ENCODE measurements at regions not wholly inside any gene's neighbourhood (a gene's known extent, or its start where the extent isn't known, plus 50 kb on each side); places are given as distances from the start of the nearest gene placed in this dataset.
"Not testable (repeated sequence)": the region's sequence is repeated elsewhere in the genome, so short reads cannot be mapped to it uniquely, and the experiment has no call there.

GRCh38 chr4:118539412-118540077, 145.6 kb upstream of the METTL14 start:
- DNase-seq (ENCODE audit: low read depth in 2 of 2), result peak; percentile 32 to 53
- peak; percentile 28 for TF ChIP-seq CTCF (IDR thresholded peaks at IDR 0.05; ENCODE audit: low read depth, low read length)
- not testable (repeated sequence) for H3K4me3 ChIP-seq (replicated peaks in 1 of 2; ENCODE audit: low read depth in 2 of 2, low read length in 2 of 2)

- not testable (repeated sequence) for H3K4me3 ChIP-seq (replicated peaks in 1 of 2; ENCODE audit: low read depth in 2 of 2, low read length in 2 of 2); DNase-seq (ENCODE audit: low read depth in 2 of 2)
These were observed 128.6 kb upstream of the METTL14 start for GRCh38 chr4:118556576-118556975.

DNA sequence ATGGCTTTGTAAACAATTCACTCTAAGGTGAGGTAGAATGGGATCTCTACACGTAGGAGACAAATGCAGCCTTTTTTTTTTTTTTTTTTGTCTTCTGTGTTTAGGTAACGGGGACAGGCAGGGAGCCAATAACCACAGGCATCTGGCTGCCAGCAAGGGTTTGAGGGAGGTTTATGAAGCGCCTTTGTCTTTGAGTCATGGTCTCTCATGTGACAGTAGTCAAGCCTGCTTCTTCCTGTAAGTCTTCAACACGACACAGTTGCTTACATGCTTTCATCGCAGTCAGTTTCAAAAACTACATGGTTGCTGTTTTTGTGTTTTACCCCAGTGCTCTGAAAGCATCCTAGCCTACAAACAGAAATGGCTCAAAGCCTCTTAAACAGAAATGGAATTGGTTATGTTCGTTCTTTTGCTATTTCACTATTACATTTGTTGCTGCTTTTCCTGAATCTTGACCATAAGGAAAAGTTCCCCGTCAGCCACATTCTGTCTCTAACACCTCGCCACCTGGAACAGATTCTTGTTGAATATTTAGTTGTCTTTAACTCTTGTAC, 127.8 kb upstream of the METTL14 start:
- no peak overlapping the region for H3K4me3 ChIP-seq (replicated peaks in 1 of 2; ENCODE audit: low read depth in 2 of 2, low read length in 2 of 2)
- peak; percentile 23 to 84 for DNase-seq (ENCODE audit: low read depth in 2 of 2)
- no peak for TF ChIP-seq CTCF (IDR thresholded peaks at IDR 0.05; ENCODE audit: low read depth, low read length)

GRCh38 chr4:118558188-118558587, 127.0 kb upstream of the METTL14 start:
- DNase-seq (ENCODE audit: low read depth in 2 of 2); H3K4me3 ChIP-seq (replicated peaks in 1 of 2; ENCODE audit: low read depth in 2 of 2, low read length in 2 of 2): not testable (repeated sequence)

DNA sequence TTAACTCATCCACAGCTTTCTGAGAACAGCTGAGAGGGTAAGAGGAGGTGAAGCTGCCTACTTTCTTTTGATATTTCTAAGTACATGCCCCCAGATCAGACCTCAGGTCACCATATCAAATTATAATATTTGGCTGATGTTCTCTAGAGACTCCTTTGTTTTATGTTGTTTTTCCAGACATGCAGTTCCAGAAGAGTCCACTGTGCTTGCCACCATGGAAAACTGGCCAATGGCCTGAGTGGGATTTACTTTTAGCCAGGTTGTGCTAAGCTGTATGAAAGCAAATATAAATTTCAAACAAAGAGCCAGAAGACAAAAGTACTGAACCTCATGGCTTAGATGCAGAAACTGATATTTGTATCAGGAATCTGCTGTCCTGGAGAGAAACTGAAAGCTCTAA, 123.6 kb upstream of the METTL14 start:
- H3K4me3 ChIP-seq (replicated peaks in 1 of 2; ENCODE audit: low read depth in 2 of 2, low read length in 2 of 2); DNase-seq (ENCODE audit: low read depth in 2 of 2): not testable (repeated sequence)

GRCh38 chr4:118566003-118566513, 119.1 kb upstream of the METTL14 start:
- not testable (repeated sequence) for H3K4me3 ChIP-seq (replicated peaks in 1 of 2; ENCODE audit: low read depth in 2 of 2, low read length in 2 of 2)
- peak; percentile 16 to 96 for DNase-seq (ENCODE audit: low read depth in 2 of 2)

DNA sequence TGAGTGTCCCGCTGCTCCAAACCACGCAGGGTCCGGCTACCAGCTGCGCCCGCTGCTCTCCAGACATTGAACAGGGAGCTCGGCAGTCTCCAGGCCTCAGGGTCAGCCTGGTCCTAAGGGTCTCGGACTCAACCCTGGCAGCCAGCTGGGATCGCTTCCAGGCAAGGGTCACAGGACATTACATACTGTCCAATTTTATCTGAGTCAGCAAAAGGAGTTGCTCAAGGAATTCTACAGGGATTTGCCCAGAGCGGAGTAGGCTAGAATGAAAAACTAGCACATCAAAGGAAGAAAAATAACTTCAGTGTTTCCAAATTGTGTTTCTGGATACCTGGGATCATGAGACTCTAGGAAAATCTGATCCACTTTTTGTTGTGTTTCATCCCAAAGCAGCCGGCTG, 112.2 kb upstream of the METTL14 start:
- not testable (repeated sequence) for H3K4me3 ChIP-seq (replicated peaks in 1 of 2; ENCODE audit: low read depth in 2 of 2, low read length in 2 of 2)
- peak in 1 of 2 donors; percentile 37 for DNase-seq (ENCODE audit: low read depth in 2 of 2)

DNA sequence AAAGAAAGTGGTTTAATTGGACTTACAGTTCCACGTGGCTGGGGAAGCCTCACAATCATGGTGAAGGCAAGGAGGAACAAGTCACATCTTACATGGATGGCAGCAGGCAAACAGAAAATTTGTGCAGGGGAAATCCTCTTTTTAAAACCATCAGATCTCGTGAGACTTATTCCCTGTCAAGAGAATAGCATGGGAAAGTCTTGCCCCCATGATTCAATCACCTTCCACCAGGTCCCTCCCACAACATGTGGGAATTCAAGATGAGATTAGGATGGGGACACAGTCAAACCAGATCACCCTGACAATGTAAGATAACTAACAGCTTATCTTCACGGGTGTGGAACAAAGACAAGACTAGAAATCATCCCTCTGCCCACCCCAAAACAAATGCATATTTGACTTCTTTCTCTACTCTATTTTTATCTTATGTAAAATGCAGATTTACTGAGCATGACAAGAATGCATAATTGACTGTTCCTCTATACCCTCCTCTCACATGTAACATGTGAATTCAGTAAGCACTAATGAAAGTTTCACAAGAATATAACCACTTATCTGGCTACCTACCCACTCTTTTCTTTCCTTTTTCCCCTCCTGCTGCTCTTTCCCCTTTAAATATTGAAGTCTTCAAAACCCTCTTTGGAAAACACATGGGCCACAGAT, 110.8 kb upstream of the METTL14 start:
- DNase-seq (ENCODE audit: low read depth in 2 of 2); H3K4me3 ChIP-seq (replicated peaks in 1 of 2; ENCODE audit: low read depth in 2 of 2, low read length in 2 of 2): not testable (repeated sequence)

GRCh38 chr4:118575057-118575456, 110.1 kb upstream of the METTL14 start:
- peak in 1 of 2 donors; percentile 54 for DNase-seq (ENCODE audit: low read depth in 2 of 2)
- H3K4me3 ChIP-seq (replicated peaks in 1 of 2; ENCODE audit: low read depth in 2 of 2, low read length in 2 of 2), result not testable (repeated sequence)

GRCh38 chr4:118575726-118576125, 109.5 kb upstream of the METTL14 start:
- DNase-seq (ENCODE audit: low read depth in 2 of 2), result not testable (repeated sequence)

DNA sequence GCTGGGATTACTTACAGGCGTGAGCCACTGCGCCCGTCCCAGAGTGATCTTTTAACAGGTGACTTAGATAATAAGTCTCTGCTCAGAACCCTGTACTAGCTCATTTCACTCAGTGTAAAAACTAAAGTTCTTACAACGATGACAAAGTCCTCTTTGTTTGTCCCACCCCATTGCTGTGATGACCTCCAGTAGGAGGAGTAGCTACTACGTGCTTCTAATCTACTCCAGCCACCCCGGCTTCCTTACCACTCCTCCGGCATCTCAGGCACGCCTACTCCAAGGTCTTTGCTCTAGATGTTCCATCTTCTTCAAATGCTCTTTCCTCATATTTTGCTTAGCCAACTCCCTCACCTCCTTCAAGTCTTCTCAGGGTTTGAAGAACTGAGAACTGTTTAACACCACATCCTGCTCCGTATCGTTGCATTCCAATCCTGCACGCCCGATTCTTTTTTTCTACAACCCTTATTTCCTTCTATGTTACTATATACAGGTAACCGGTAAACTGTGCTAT, 108.4 kb upstream of the METTL14 start:
- not testable (repeated sequence) for H3K4me3 ChIP-seq (replicated peaks in 1 of 2; ENCODE audit: low read depth in 2 of 2, low read length in 2 of 2); DNase-seq (ENCODE audit: low read depth in 2 of 2)

More at GRCh38 chr4:118575726-118576125, 109.5 kb upstream of the METTL14 start:
- not testable (repeated sequence) for H3K4me3 ChIP-seq (replicated peaks in 1 of 2; ENCODE audit: low read depth in 2 of 2, low read length in 2 of 2)
